GM12873 (cell line): ENCODE measurements at regions not wholly inside any gene's neighbourhood (a gene's known extent, or its start where the extent isn't known, plus 50 kb on each side); places are given as distances from the start of the nearest gene placed in this dataset.

Experiments used
- CTCF ChIP-seq: IDR thresholded peaks from 2 replicates; pipeline ENCODE4 v1.5.1; 2012; ENCODE audit warnings: low read depth, mild to moderate bottlenecking, moderate library complexity, low read length, control low read depth; ENCODE audit not compliant: insufficient read depth; ENCODE audit errors: missing control alignments

GRCh38 chr1:200305806-200306205, 104.0 kb downstream of the ZNF281 start:
- no peak for TF ChIP-seq CTCF

- no peak for TF ChIP-seq CTCF
Observed at GRCh38 chr1:200304171-200304570, 105.7 kb downstream of the ZNF281 start.

GRCh38 chr1:200302921-200303290, 106.9 kb downstream of the ZNF281 start:
- no peak for TF ChIP-seq CTCF

- no peak for TF ChIP-seq CTCF
Observed at GRCh38 chr1:200302192-200302920, 107.5 kb downstream of the ZNF281 start.

- TF ChIP-seq CTCF = no peak
Observed at GRCh38 chr1:200301152-200301551, 108.7 kb downstream of the ZNF281 start.

- no peak for TF ChIP-seq CTCF
Observed at GRCh38 chr1:200299571-200299970, 110.3 kb downstream of the ZNF281 start.

- TF ChIP-seq CTCF = no peak
Observed at GRCh38 chr1:200298242-200298641, 111.6 kb downstream of the ZNF281 start.
